ENCODE measurements at regions not wholly inside any gene's neighbourhood (a gene's known extent, or its start where the extent isn't known, plus 50 kb on each side); places are given as distances from the start of the nearest gene placed in this dataset.

GRCh38 chr10:36002445-36002844 lies 360.3 kb upstream of the FZD8 start:
- H4K5ac ChIP-seq (ENCODE audit: insufficient read length, low read depth, low read length), result no peak overlapping the region
- H4K8ac ChIP-seq (ENCODE audit: extremely low read depth, insufficient read depth, low read length), result no peak overlapping the region
- no peak for FAIRE-seq
- H2BK20ac ChIP-seq (ENCODE audit: low read length), result no peak overlapping the region
- H2BK5ac ChIP-seq (ENCODE audit: low read depth, low read length), result no peak overlapping the region
- no peak overlapping the region for H3K27ac ChIP-seq (ENCODE audit: low read depth, low read length)
- no peaks in the 10 kb centered on the region for H3K27me3 ChIP-seq (replicated peaks in 1 of 4; ENCODE audit: control insufficient read depth in 3 of 4, extremely low read depth in 1 of 4, insufficient read depth in 3 of 4, low read length in 3 of 4)
- no peak overlapping the region for H2AK5ac ChIP-seq (ENCODE audit: low read depth, low read length)
- H2AFZ ChIP-seq (ENCODE audit: low read length), result no peak overlapping the region
- no peak overlapping the region for H3K14ac ChIP-seq (ENCODE audit: insufficient read length)
- TF ChIP-seq SRF (IDR thresholded peaks at IDR 0.05; ENCODE audit: low read depth, low read length), result no peak
- no peak for TF ChIP-seq JUND (IDR thresholded peaks at IDR 0.05; ENCODE audit: low read length)
- TF ChIP-seq EGR1 (IDR thresholded peaks at IDR 0.05; ENCODE audit: borderline replicate concordance, low read depth, low read length), result no peak
- TF ChIP-seq KDM4A (IDR thresholded peaks at IDR 0.05; ENCODE audit: low read depth, low read length, severe bottlenecking), result no peak
- no peak for TF ChIP-seq ASH2L (IDR thresholded peaks at IDR 0.05; ENCODE audit: low read length)
- no peak for TF ChIP-seq POLR2AphosphoS5 (IDR thresholded peaks at IDR 0.05; ENCODE audit: low read depth, low read length)
- no peak for TF ChIP-seq SP4 (IDR thresholded peaks at IDR 0.05; ENCODE audit: low read length)
- no peak for TF ChIP-seq BCL11A (IDR thresholded peaks at IDR 0.05; ENCODE audit: low read depth in 2 of 2, low read length in 2 of 2)
- TF ChIP-seq YY1 (IDR thresholded peaks at IDR 0.05; ENCODE audit: low read depth, low read length), result no peak
- no peak for TF ChIP-seq POU5F1 (IDR thresholded peaks at IDR 0.05; ENCODE audit: low read depth, low read length)
- no peak for TF ChIP-seq KDM5A (IDR thresholded peaks at IDR 0.05; ENCODE audit: low read length)
- no peaks in the 10 kb centered on the region for H3K36me3 ChIP-seq (ENCODE audit: control insufficient read depth in 2 of 4, insufficient read depth in 4 of 4, low read length in 3 of 4)
- H3K56ac ChIP-seq (replicated peaks; ENCODE audit: insufficient read length, low read depth, low read length), result no peak overlapping the region
- no peaks in the 10 kb centered on the region for H3K79me2 ChIP-seq (ENCODE audit: control insufficient read depth in 1 of 2, insufficient read depth in 2 of 2, low read length in 2 of 2)
- no peak overlapping the region for H3K9ac ChIP-seq (replicated peaks in 1 of 4; ENCODE audit: extremely low read depth in 1 of 4, low read depth in 3 of 4, low read length in 3 of 4)
- H3K18ac ChIP-seq (ENCODE audit: extremely low read depth, low read length), result no peak overlapping the region
- H3K9me3 ChIP-seq (ENCODE audit: insufficient read depth in 2 of 2, low read depth in 1 of 2, low read length in 1 of 2), result no peaks in the 10 kb centered on the region
- no peak overlapping the region for H3K4me3 ChIP-seq (ENCODE audit: extremely low read depth in 1 of 4, insufficient read depth in 2 of 4, low read depth in 3 of 4, low read length in 4 of 4)
- no peaks in the 10 kb centered on the region for H4K20me1 ChIP-seq (replicated peaks in 1 of 2; ENCODE audit: control insufficient read depth in 1 of 2, insufficient read depth in 2 of 2, low read length in 2 of 2)
- 91% methylated on average over 5 of the region's 5 CpGs; no CpG with 5 or more reads in 1 of the 2 experiments for WGBS, 2 experiments (ENCODE audit: extremely low coverage in 1 of 2, insufficient coverage in 1 of 2, insufficient read length in 1 of 2, insufficient replicate concordance in 2 of 2, low coverage in 1 of 2, low lambda C conversion rate in 2 of 2, missing lambda C conversion rate in 1 of 2)
- H2BK120ac ChIP-seq (replicated peaks; ENCODE audit: low read depth, low read length), result no peak overlapping the region
- H3K23ac ChIP-seq (ENCODE audit: insufficient read length), result no peak overlapping the region
- ChIA-PET POLR2A (ENCODE audit: partially characterized antibody) (interaction anchor here (0.6 kb wide), 1 partner anchor 11 kb away, joined by 3 read pairs; no protein-coding TSS in a partner anchor), CTCF (ENCODE audit: partially characterized antibody) (interaction anchor here (0.6 kb wide), 1 partner anchor 406 kb away, joined by 3 read pairs; no protein-coding TSS in a partner anchor)
- no peaks in the 10 kb centered on the region for H3K23me2 ChIP-seq (ENCODE audit: low read depth, low read length)
- no peak overlapping the region for H3K4ac ChIP-seq (replicated peaks; ENCODE audit: insufficient read length, low read depth, low read length)
- H2BK12ac ChIP-seq (ENCODE audit: low read depth, low read length), result no peak overlapping the region
- no peaks in the 10 kb centered on the region for H3K79me1 ChIP-seq (ENCODE audit: low read depth, low read length)
- no peak overlapping the region for H2BK15ac ChIP-seq (ENCODE audit: low read length)
- H4K91ac ChIP-seq (replicated peaks; ENCODE audit: insufficient read length, low read length), result no peak overlapping the region
- no peaks in the 10 kb centered on the region for H3K4me1 ChIP-seq (replicated peaks in 1 of 4; ENCODE audit: control insufficient read depth in 3 of 4, insufficient read depth in 4 of 4, low read length in 3 of 4)
- no peak for DNase-seq (ENCODE audit: low read depth in 1 of 2, low spot score in 2 of 2)
- no peak overlapping the region for H3K4me2 ChIP-seq (ENCODE audit: insufficient read depth in 1 of 2, low read depth in 2 of 2, low read length in 2 of 2)
